Germinal center (tissue), 1 donor: ENCODE measurements at regions not wholly inside any gene's neighbourhood (a gene's known extent, or its start where the extent isn't known, plus 50 kb on each side); places are given as distances from the start of the nearest gene placed in this dataset.

Experiments
- DNase-seq: peaks from one replicate; pipeline ENCODE4 v3.0.0; 2012; ENCODE audit warnings: mixed read lengths, low spot score

GRCh38 chr12:124630791-124631313, 63.4 kb upstream of the NCOR2 start:
- no peak for DNase-seq

- DNase-seq: no peak
These were observed 62.5 kb upstream of the NCOR2 start for GRCh38 chr12:124629789-124630480.

GRCh38 chr12:124629117-124629516, 61.7 kb upstream of the NCOR2 start:
- DNase-seq: no peak

GRCh38 chr12:124627956-124628355, 60.5 kb upstream of the NCOR2 start:
- DNase-seq: no peak

- DNase-seq: no peak
These were observed 59.6 kb upstream of the NCOR2 start for GRCh38 chr12:124626971-124627411.

GRCh38 chr12:124625867-124626675, 58.7 kb upstream of the NCOR2 start:
- no peak for DNase-seq

- DNase-seq: no peak
These were observed 57.4 kb upstream of the NCOR2 start for GRCh38 chr12:124624823-124625222.

GRCh38 chr12:124623344-124624035, 56.1 kb upstream of the NCOR2 start:
- DNase-seq: no peak

GRCh38 chr12:124622764-124623163, 55.4 kb upstream of the NCOR2 start:
- DNase-seq: no peak

GRCh38 chr12:124622331-124622730, 54.9 kb upstream of the NCOR2 start:
- no peak for DNase-seq

GRCh38 chr12:124621296-124621660, 53.9 kb upstream of the NCOR2 start:
- no peak for DNase-seq

- DNase-seq: no peak
These were observed 53.3 kb upstream of the NCOR2 start for GRCh38 chr12:124620606-124621295.

GRCh38 chr12:124618291-124618902, 51.0 kb upstream of the NCOR2 start:
- no peak for DNase-seq

- no peak for DNase-seq
These were observed 50.2 kb upstream of the NCOR2 start for GRCh38 chr12:124617615-124618014.
